GM12878 (cell line): ENCODE measurements at regions not wholly inside any gene's neighbourhood (a gene's known extent, or its start where the extent isn't known, plus 50 kb on each side); places are given as distances from the start of the nearest gene placed in this dataset.

Source experiments
- ATAC-seq: fragments of 200-7000 bp; cut with Tn5 transposase; 3 replicates; pipeline ENCODE4 v1.9.1; 2020; ENCODE audit warnings: mild to moderate bottlenecking, moderate library complexity
- BruUV-seq: library from RNA; stranded (reverse); fragments of 400-500 nt; replicated peaks from 2 replicates; lab custom pipeline; 2021; lab: Mats Ljungman, UMichigan
- CTCF ChIA-PET: fragments of 300-600 bp; sonication (Branson Sonifier 250); formaldehyde crosslinking; extraction: SDS; loops from one replicate; lab custom pipeline; 2021; ENCODE audit warnings: inconsistent platforms; lab: Yijun Ruan, JAX
- POLR2A ChIA-PET: fragments of 350-600 bp; formaldehyde crosslinking; extraction: SDS; loops from one replicate; lab custom pipeline; 2021; ENCODE audit warnings: inconsistent platforms; lab: Charles Lee
- RAD21 ChIA-PET: fragments of 300-600 bp; sonication (Branson Sonifier 250); formaldehyde crosslinking; loops from one replicate; lab custom pipeline; 2023; ENCODE audit warnings: antibody characterized with exemption; ENCODE audit not compliant: unreplicated experiment; lab: Charles Lee
- SMC1A ChIA-PET: fragments of 300-600 bp; sonication (Branson Sonifier 250); formaldehyde crosslinking; loops from one replicate; lab custom pipeline; 2023; ENCODE audit not compliant: unreplicated experiment, uncharacterized antibody; lab: Charles Lee
- DNase-seq: peaks from one replicate; pipeline ENCODE4 v3.0.0-alpha.2; 2011; ENCODE audit warnings: low read depth, low spot score
- FAIRE-seq: peaks from 3 replicates; lab custom pipeline; 2011; peaks lifted over from hg19 to GRCh38; lab: Jason Lieb, UNC
- H2AFZ ChIP-seq: 2 replicates; pipeline ENCODE4 v1.6.0; 2011; ENCODE audit warnings: low read depth, low read length, control low read depth; ENCODE audit not compliant: control insufficient read depth
- H3K27ac ChIP-seq: 2 replicates; pipeline ENCODE4 v1.5.1; 2011; ENCODE audit warnings: control low read depth; ENCODE audit not compliant: control insufficient read depth, insufficient read depth
- H3K27me3 ChIP-seq, 2 experiments: replicated peaks in 1 of 2; 2 replicates each; pipeline versions ENCODE4 v1.6.0 to v1.6.1; 2011; ENCODE audit warnings: low read length in 1 of 2; ENCODE audit not compliant: control insufficient read depth in 2 of 2, insufficient read depth in 2 of 2
- H3K36me3 ChIP-seq, 2 experiments: 2 replicates each; pipeline ENCODE4 v1.5.1; 2011; ENCODE audit warnings: low read length in 1 of 2; ENCODE audit not compliant: control insufficient read depth in 2 of 2, insufficient read depth in 2 of 2
- H3K4me1 ChIP-seq: 2 replicates; pipeline ENCODE4 v1.6.1; 2011; ENCODE audit warnings: mild to moderate bottlenecking, low read length, moderate library complexity, mixed read lengths; ENCODE audit not compliant: control insufficient read depth, insufficient read depth
- H3K4me2 ChIP-seq: 2 replicates; pipeline ENCODE4 v1.6.0; 2011; ENCODE audit warnings: control low read depth; ENCODE audit not compliant: control insufficient read depth, insufficient read depth
- H3K4me3 ChIP-seq: fragments of 200-600 bp; sonication (generic); 2 replicates; pipeline ENCODE4 v1.5.1; 2016
- H3K79me2 ChIP-seq: 2 replicates; pipeline ENCODE4 v1.6.0; 2011; ENCODE audit warnings: low read length; ENCODE audit not compliant: control insufficient read depth, insufficient read depth
- H3K9ac ChIP-seq: 2 replicates; pipeline ENCODE4 v1.8.0; 2011; ENCODE audit warnings: low read length, control low read depth, mixed read lengths; ENCODE audit not compliant: control insufficient read depth, insufficient read depth
- H3K9me3 ChIP-seq: replicated peaks from 3 replicates; pipeline ENCODE4 v1.5.1; 2011; ENCODE audit warnings: mild to moderate bottlenecking, low read length; ENCODE audit not compliant: control insufficient read depth, insufficient read depth
- H4K20me1 ChIP-seq: 2 replicates; pipeline ENCODE4 v1.6.0; 2011; ENCODE audit not compliant: control insufficient read depth, insufficient read depth
- IRF4 ChIP-seq: IDR thresholded peaks from 2 replicates; pipeline ENCODE4 v1.6.1; 2011; ENCODE audit warnings: low read depth, low read length
- MEF2B ChIP-seq: fragments of 450-650 bp; IDR thresholded peaks from 2 replicates; pipeline ENCODE4 v1.6.1; 2018; ENCODE audit warnings: mild to moderate bottlenecking, moderate library complexity; ENCODE audit not compliant: partially characterized antibody, poor library complexity, severe bottlenecking
- NR2C1 ChIP-seq: fragments of 450-650 bp; IDR thresholded peaks from 2 replicates; pipeline ENCODE4 v1.6.1; 2017; ENCODE audit warnings: antibody characterized with exemption, mild to moderate bottlenecking, moderate library complexity
- POLR2AphosphoS2 ChIP-seq: IDR thresholded peaks from 2 replicates; pipeline ENCODE4 v1.6.1; 2011; ENCODE audit warnings: low read depth, mild to moderate bottlenecking, low read length, improper control_type of control experiment, moderate library complexity
- SREBF2 ChIP-seq: IDR thresholded peaks from 2 replicates; pipeline ENCODE4 v1.6.1; 2012; ENCODE audit warnings: mild to moderate bottlenecking, low read length
- YY1 ChIP-seq: IDR thresholded peaks from 2 replicates; pipeline ENCODE4 v1.6.1; 2011; ENCODE audit warnings: low read depth, mild to moderate bottlenecking, low read length
- WGBS: methylation state at CpG from one replicate; pipeline ENCODE4 v1.1.6; 2016; ENCODE audit warnings: low lambda C conversion rate; ENCODE audit not compliant: insufficient replicate concordance, insufficient coverage; ENCODE audit errors: missing lambda C conversion rate; 5-methylcytosine and 5-hydroxymethylcytosine counted together
- in situ Hi-C: fragments of 300-500 bp; cut with MboI; formaldehyde crosslinking; loops from 9 replicates; pipeline ENCODE4 v1.14.3; 2018; ENCODE audit warnings: mixed read lengths
- intact Hi-C: fragments of 100-400 bp; cut with micrococcal nuclease; formaldehyde crosslinking; loops from one replicate; pipeline ENCODE4 v1.14.2; 2022; ENCODE audit not compliant: unreplicated experiment
- TF ChIP-seq, protein P1 (sequence below): fragments of 450-650 bp; IDR thresholded peaks from 2 replicates; pipeline ENCODE4 v1.6.1; 2017; ENCODE audit warnings: mild to moderate bottlenecking
- TF ChIP-seq, protein P2 (sequence below): IDR thresholded peaks from 2 replicates; pipeline ENCODE4 v1.6.1; 2012; ENCODE audit warnings: low read length, inconsistent platforms

DNA sequence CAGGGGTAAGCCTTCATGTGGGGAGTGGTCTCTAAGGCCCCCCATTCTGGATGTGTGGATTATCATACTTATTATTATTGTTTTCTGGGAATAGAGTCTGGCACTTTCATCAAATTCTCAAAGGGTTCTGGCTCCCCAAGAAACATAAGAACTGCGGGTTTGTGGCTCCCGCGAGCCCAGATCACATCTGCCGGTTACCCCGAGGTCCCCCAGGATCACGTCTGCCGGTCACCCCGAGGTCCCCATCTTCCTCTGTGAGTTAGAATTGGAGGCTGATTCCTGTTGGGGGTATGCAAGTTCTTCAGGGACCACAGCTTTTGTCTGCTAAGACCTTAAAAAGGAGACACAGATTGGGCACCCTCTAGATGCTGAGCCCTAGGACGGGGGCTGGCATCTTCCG is 116.7 kb upstream of the FRMD1 start:
- Histone ChIP-seq H3K9ac (no peak overlapping the region), H3K79me2 (no peaks in the 10 kb centered on the region), H3K27ac (no peak overlapping the region), H4K20me1 (no peaks in the 10 kb centered on the region), H3K4me3 (no peak overlapping the region), H3K4me2 (no peak overlapping the region), H3K27me3 (no peaks in the 10 kb centered on the region), H2AFZ (no peak overlapping the region), H3K9me3 (no peaks in the 10 kb centered on the region), H3K4me1 (no peaks in the 10 kb centered on the region), H3K36me3 (no peaks in the 10 kb centered on the region)
- in situ Hi-C loops, result no loop called here
- TF ChIP-seq SREBF2 (no peak), MEF2B (no peak), POLR2AphosphoS2 (no peak), IRF4 (no peak), NR2C1 (no peak), YY1 (no peak)
- TF ChIP-seq, protein P1, sequence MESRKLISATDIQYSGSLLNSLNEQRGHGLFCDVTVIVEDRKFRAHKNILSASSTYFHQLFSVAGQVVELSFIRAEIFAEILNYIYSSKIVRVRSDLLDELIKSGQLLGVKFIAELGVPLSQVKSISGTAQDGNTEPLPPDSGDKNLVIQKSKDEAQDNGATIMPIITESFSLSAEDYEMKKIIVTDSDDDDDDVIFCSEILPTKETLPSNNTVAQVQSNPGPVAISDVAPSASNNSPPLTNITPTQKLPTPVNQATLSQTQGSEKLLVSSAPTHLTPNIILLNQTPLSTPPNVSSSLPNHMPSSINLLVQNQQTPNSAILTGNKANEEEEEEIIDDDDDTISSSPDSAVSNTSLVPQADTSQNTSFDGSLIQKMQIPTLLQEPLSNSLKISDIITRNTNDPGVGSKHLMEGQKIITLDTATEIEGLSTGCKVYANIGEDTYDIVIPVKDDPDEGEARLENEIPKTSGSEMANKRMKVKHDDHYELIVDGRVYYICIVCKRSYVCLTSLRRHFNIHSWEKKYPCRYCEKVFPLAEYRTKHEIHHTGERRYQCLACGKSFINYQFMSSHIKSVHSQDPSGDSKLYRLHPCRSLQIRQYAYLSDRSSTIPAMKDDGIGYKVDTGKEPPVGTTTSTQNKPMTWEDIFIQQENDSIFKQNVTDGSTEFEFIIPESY, result no peak
- TF ChIP-seq, protein P2, sequence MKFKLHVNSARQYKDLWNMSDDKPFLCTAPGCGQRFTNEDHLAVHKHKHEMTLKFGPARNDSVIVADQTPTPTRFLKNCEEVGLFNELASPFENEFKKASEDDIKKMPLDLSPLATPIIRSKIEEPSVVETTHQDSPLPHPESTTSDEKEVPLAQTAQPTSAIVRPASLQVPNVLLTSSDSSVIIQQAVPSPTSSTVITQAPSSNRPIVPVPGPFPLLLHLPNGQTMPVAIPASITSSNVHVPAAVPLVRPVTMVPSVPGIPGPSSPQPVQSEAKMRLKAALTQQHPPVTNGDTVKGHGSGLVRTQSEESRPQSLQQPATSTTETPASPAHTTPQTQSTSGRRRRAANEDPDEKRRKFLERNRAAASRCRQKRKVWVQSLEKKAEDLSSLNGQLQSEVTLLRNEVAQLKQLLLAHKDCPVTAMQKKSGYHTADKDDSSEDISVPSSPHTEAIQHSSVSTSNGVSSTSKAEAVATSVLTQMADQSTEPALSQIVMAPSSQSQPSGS, result no peak
- POLR2A ChIA-PET, result no interaction called here
- no peak for DNase-seq
- ATAC-seq, result no peak
- SMC1A ChIA-PET, result no interaction called here
- intact Hi-C loops, result no loop called here
- 27% methylated on average over 10 of the region's 10 CpGs for WGBS
- CTCF ChIA-PET, result no interaction called here
- no peak for FAIRE-seq
- no TSS peak for BruUV-seq
- RAD21 ChIA-PET, result no interaction called here
